Progenitor cell of endocrine pancreas (in vitro differentiated cells): ENCODE measurements at regions not wholly inside any gene's neighbourhood (a gene's known extent, or its start where the extent isn't known, plus 50 kb on each side); places are given as distances from the start of the nearest gene placed in this dataset.

Source experiments
- DNase-seq: peaks from one replicate; pipeline ENCODE4 v3.0.0; 2021; ENCODE audit warnings: low spot score; ENCODE audit not compliant: unreplicated experiment
- H3K27ac Mint-ChIP-seq: 2 replicates; pipeline ENCODE4 v1.8.0; 2021; ENCODE audit warnings: mild to moderate bottlenecking, moderate library complexity, mixed read lengths
- H3K27me3 Mint-ChIP-seq: 2 replicates; pipeline ENCODE4 v1.8.0; 2021; ENCODE audit warnings: mixed read lengths
- H3K36me3 Mint-ChIP-seq: 2 replicates; pipeline ENCODE4 v1.8.0; 2022; ENCODE audit warnings: mixed read lengths; ENCODE audit not compliant: insufficient read depth
- H3K4me1 Mint-ChIP-seq: 2 replicates; pipeline ENCODE4 v1.8.0; 2021; ENCODE audit warnings: low read depth, mixed read lengths
- H3K4me3 Mint-ChIP-seq: 2 replicates; pipeline ENCODE4 v1.8.0; 2021; ENCODE audit warnings: low read depth, mild to moderate bottlenecking, moderate library complexity, mixed read lengths
- H3K9me3 Mint-ChIP-seq: 2 replicates; pipeline ENCODE4 v1.8.0; 2021; ENCODE audit warnings: low read depth, mixed read lengths
- CTCF ChIP-seq: fragments of 200-600 bp; sonication (generic); IDR thresholded peaks from one replicate; pipeline ENCODE4 v1.5.0; 2021; ENCODE audit warnings: antibody characterized with exemption, mild to moderate bottlenecking; ENCODE audit not compliant: unreplicated experiment

- Mint-ChIP-seq H3K9me3 (peaks cover 5% of the 10 kb centered on the region), H3K4me1 (peaks cover 7% of the 10 kb centered on the region), H3K27me3 (no peaks in the 10 kb centered on the region)
These were observed 369.1 kb downstream of the FGF9 start for GRCh38 chr13:22039961-22040360.

GRCh38 chr13:22040810-22041364, 370.0 kb downstream of the FGF9 start:
- Mint-ChIP-seq H3K27me3 (no peaks in the 10 kb centered on the region), H3K4me1 (peaks cover 7% of the 10 kb centered on the region), H3K27ac (peak overlapping the region; percentile 67), H3K9me3 (peaks cover 5% of the 10 kb centered on the region), H3K36me3 (peaks cover 3% of the 10 kb centered on the region), H3K4me3 (peak overlapping the region; percentile 77)
- DNase-seq: no peak
- TF ChIP-seq CTCF: no peak

More at GRCh38 chr13:22039961-22040360, 369.1 kb downstream of the FGF9 start:
- no peak for TF ChIP-seq CTCF
- no peak for DNase-seq
- Mint-ChIP-seq H3K4me3 (no peak overlapping the region), H3K36me3 (peaks cover 3% of the 10 kb centered on the region), H3K27ac (no peak overlapping the region)

GRCh38 chr13:22041741-22042140, 370.9 kb downstream of the FGF9 start:
- H3K27me3 Mint-ChIP-seq: no peaks in the 10 kb centered on the region
- peak overlapping the region; percentile 77 for H3K4me3 Mint-ChIP-seq
- no peak overlapping the region for H3K27ac Mint-ChIP-seq

GRCh38 chr13:22047082-22047784, 376.4 kb downstream of the FGF9 start:
- no peaks in the 10 kb centered on the region for H3K27me3 Mint-ChIP-seq
- H3K36me3 Mint-ChIP-seq: no peaks in the 10 kb centered on the region
- DNase-seq: no peak
- H3K27ac Mint-ChIP-seq: no peak overlapping the region
- no peak for TF ChIP-seq CTCF
- H3K9me3 Mint-ChIP-seq: no peaks in the 10 kb centered on the region
- H3K4me1 Mint-ChIP-seq: no peaks in the 10 kb centered on the region
- H3K4me3 Mint-ChIP-seq: no peak overlapping the region

More at GRCh38 chr13:22041741-22042140, 370.9 kb downstream of the FGF9 start:
- H3K9me3 Mint-ChIP-seq: peaks cover 5% of the 10 kb centered on the region
- no peak for DNase-seq
- peaks cover 3% of the 10 kb centered on the region for H3K36me3 Mint-ChIP-seq
- TF ChIP-seq CTCF: no peak
- peaks cover 7% of the 10 kb centered on the region for H3K4me1 Mint-ChIP-seq

- H3K27me3 Mint-ChIP-seq: no peaks in the 10 kb centered on the region
- no peak overlapping the region for H3K27ac Mint-ChIP-seq
- no peaks in the 10 kb centered on the region for H3K36me3 Mint-ChIP-seq
- H3K9me3 Mint-ChIP-seq: no peaks in the 10 kb centered on the region
- DNase-seq: no peak
- no peak overlapping the region for H3K4me3 Mint-ChIP-seq
- no peak for TF ChIP-seq CTCF
- H3K4me1 Mint-ChIP-seq: no peaks in the 10 kb centered on the region
These were observed 376.9 kb downstream of the FGF9 start for GRCh38 chr13:22047785-22048104.
